ENCODE measurements at regions not wholly inside any gene's neighbourhood (a gene's known extent, or its start where the extent isn't known, plus 50 kb on each side); places are given as distances from the start of the nearest gene placed in this dataset.

DNA sequence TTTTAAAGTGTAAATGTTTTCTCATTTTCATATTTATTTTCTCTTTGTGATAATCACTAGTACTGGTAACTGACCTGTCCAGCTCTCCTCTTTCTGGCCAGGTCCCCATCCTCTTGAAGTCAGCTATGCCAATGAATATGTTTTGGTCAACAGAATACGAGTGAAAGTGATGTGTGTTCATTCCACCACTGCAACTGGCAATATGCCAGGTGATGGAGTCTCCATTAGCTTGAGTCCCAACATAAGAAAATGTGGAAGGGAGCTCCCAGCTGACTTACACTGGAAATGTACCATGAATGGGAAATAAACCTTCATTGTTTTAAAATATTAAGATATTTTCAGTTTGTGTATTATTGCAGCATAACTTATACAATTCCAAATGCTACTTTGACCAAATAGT is 75.8 kb downstream of the CCDC34 start:
- no peak for DNase-seq

DNA sequence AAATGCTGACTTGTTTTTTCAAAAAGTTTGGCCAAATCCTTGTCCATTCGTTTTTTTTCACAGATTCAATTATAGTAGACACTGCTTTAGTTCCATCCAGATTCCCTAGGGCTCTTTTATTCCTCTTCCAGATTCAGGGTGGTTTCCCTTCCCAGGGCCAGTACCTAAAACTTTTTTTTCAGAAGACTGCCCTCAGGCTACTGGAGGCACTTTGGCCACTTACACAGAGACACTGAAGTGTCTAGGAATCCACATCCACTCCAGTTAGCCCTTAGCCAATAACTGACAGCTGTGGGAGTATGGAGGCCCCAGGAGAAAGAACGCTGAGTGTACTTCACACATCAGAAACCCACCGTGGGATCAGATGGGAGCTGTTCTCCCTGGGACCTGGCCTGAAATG is 77.3 kb downstream of the CCDC34 start:
- DNase-seq, result no peak

DNA sequence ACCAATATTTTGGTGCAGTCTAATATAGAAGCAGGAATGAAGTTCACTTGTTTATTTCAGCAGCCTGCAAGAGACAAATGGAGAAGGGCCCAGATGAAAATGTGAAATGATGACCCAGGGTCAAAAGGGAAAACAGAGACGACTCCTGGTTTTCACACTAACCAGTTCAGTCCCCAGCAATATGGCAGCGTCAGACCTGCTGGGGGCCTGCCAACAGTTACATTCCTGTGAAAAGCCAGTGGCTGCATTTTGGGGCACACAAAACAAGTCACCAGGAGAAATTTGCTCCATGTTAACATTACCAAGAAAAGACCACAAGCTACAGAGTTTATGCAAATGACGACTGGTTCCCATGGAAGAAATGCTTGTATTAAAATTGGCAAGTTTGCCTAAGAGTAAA is 80.2 kb downstream of the CCDC34 start:
- no peak for DNase-seq

DNA sequence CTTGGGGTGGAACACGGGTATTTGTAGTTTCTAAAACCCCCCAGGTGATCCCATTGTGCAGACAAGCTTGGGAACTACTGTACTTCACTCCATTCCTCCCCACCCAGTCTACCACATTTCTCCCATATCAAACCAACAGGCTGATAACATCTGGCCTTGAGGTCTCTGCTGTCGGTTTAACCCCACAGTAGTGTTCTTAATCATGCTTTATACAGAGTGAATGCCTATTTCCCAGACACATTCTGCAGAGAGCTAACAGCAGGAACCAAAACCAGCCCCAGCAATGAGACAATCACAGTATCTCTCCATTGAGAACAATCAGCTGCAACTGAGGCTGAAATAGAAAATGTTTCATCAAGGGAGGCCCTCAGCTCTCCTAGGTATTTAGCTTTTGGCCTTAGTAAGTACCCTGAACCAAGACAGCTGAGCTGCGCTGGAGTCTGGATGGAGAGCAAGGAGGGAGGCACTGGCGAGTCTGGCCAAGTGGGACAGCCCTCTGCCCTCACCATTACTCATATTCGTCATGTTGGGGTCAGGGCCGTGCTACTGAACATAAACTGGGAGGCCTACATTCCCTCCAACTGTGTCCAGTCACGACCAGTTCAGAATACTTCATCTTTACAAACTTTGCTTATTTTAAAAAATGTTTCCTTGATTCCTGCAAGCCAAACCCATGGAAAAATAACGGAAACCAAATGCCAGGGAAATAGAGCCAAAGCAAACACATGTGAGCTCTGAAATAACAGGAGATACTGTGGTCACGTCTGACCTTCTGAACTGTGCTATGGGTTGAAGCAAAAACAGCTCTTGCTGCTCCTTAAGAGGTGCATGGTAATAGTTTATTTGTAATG is 81.0 kb downstream of the CCDC34 start:
- peak; percentile 57 for DNase-seq

DNA sequence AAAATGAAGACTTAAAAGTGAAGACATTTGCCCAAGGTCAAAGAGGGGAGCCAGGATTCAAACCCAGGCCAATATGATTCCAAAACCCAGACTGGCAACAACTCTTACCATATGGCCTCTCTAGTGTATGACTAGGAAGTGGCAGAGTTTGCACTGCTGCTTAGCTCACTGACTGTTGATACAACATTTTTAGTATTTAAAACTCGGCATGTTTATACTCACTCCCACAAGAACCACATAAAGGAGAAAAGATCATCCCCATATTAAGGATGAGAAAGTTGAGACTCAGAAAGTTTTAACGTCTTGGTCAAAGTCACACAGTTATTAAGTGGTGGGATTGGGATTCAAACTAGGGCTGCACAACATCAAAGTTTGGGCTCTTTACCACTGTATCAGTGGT is 81.7 kb downstream of the CCDC34 start:
- DNase-seq, result no peak

DNA sequence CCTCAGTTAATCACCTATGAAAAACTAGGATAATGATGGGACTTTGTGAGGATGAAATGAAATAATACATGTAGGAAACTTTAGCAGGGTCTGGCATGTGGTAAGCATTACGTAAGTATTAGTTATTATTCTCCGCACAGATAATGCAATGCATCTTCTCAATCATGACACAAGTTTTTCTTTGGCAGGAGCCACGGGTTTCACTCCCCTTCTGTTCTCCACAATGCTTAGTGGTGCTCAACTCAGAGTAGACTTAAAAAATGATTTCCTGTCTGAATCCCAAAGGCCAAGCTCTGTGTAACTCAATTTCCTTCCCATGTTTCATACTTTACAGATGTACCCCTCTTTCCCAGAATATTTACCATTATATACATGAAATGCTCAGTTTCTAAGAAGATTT is 82.9 kb downstream of the CCDC34 start:
- peak; percentile 96 for DNase-seq

DNA sequence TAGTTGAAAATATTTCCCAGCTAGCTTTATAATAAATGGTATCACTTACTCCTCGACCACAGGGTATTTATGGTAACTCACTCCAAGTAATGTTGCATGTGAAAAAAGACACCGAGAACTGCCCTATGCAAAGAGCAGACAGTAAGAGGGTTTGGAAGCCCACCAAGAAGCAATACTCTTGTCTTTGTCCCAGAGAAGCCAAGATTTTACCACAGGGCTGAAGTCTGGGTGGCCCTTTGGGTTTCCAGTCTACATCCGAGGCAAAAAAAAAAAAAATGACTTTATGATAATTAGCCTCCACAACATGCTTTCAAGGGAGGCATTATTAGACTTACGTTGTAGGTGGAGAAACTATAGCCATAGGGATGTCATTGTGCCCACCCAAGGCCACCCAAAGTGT is 83.6 kb downstream of the CCDC34 start:
- no peak for DNase-seq

DNA sequence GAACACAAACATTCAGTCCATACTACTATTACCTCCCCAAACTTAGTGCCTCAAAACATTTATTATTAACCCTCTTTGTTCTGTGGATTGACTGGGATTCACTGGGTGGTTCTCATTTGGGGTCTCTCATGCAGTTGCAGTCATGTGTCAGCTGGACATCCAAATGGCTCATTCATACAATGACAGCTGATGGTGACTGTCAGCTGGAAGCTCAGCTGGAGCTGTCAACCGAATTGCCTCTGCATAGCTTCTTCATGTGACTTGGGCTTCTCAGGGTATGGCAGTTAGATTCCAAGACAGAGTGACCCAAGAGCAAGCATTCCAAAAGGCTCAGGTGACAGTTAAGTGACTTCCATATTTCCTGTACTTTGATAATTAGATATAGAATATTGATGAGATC is 85.2 kb downstream of the CCDC34 start:
- DNase-seq, result no peak

DNA sequence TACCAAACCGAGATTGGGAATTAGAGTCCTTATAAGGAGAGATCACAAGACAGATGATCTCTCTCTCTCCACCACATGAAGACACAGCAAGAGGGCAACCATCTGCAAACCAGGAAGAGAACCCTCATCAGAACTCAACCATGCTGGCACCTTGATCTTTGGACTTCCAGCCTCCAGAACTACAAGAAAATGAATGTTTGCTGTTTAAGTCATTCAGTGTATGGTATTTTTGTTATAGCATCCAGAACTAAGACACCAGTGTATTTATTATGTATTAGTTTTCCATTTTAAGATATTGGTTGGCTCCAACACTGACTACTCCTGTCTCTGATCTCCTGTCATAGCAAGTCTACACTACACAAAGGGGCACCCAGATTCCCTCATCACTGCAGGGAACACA is 86.9 kb downstream of the CCDC34 start:
- no peak for DNase-seq

DNA sequence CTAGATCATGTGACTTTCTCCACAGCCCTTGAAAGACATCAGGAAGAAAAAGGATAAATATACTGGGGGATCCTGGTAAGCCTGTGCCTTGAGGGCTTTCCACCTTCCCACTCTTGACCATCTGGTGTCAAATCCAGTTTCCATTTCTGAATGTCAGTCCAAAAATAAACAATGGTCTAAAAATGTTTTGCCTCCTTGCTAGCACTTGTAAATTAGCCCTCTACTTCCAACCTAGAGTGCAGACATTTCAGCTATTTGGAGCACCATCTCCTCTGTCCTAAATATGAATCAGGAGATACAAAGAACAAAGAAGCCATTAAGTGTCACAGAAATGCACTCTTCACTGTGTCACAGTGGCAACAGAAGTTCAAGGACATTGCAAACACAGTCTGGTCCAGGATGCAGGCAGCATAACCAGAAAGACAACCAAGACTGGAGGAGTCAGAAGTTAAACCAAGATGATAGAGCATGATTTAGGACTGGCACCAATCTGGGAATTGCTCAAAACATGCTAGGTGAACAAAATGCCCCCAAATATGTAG is 88.1 kb downstream of the CCDC34 start:
- no peak for DNase-seq

DNA sequence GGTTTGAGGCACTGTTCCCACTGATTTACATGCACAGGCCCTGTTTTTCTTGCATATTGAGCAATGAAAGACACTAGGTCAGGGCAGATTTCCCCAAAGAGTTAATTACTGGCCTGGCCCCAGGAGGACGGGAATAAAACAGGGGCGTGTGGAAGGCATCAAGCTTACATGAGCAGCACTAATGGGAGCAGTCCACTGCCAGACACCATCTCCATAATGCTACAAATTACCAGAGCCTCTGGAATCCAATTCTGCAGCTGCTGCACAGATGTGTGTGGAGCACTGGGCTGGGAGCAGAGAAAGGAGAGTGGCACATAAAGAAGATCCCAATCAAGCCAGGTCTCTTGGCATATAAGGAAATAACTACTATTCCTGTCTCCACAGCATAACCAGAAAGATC is 96.9 kb downstream of the CCDC34 start:
- peak; percentile 65 for DNase-seq

DNA sequence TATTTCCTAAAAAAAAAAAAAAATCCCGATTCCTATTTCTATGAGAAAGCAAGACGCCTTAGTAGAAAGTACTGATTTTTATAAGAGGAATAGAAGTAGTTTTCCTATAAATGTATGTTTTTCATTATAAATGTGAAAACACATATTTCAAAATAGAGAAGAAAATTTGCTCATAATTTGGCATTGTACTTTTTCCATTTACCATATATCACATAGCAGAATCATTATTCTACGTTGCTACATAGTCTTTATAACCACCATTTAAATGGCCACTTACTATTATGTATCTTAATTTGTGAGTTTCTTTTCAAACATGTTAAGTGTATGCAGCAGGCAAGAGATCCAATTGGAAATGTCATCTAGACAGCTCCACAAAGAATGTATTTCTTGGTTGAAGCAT is 99.0 kb downstream of the CCDC34 start:
- peak; percentile 61 for DNase-seq

DNA sequence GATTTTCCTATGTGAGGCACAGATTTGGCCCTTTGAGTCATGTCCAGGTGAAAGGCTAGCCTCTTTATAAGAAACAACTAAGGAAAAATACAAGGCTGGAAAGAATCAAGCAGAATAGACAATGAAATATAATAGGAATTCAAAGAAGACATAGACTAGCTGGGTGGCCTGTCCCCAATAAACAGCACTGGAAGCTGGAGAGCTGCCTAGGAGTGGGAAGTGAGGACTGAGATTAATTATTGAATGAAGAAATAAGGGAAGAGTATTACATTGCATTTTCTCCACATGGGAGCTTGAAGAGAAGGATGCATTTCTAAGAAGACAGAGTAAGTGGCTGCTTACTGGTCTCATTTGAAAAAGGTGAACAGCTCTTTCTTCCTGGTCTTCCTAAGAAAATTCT is 100.0 kb downstream of the CCDC34 start:
- peak; percentile 82 for DNase-seq

DNA sequence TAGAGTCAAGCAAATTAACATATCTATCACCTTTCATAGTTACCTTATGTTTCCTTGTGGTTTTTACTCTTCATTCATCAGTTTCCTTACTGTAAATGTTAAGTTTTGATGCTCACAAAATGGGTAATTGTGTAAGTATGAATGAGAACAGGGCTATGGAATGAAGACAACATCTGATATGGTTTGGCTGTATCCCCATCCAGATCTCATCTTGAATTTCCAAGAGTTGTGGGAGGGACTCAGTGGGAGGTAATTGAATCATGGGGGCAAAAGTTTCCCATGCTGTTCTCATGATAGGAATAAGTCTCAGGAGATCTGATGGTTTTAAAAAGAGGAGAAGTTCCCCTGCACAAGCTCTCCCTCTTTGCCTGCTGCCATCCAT is 107.6 kb downstream of the CCDC34 start:
- DNase-seq, result peak; percentile 67

DNA sequence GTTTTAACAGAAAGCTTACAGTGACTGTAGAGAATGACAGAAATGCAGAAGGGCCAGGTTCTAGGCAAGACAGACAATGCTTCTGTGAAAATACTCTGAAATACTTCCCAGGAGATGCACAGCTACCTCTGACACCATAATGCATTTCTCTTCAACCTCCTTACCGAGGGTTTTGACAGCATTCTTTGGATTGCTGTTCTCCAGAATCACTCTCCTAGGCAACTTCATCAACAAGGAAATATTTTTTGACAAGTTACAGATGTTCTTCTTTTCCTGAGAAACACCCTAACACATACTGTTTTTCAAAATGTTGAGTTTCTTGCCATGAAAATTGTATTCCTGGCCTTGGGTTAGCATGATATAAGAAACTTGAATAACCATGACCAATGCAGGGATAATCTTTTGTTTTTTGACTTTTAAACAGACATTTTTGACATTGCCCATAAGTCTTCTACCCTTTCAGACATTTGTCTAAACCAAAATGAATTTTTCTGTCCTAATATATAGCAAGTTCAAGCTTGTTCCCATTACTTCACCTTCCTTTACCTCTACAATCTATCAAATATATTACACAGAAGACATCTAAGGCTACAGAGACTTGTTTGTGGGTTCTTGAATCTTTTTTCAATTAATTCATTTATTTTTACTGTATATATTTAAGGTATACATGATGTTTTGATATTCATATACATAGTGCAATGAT is 108.1 kb downstream of the CCDC34 start:
- peak; percentile 77 for DNase-seq

DNA sequence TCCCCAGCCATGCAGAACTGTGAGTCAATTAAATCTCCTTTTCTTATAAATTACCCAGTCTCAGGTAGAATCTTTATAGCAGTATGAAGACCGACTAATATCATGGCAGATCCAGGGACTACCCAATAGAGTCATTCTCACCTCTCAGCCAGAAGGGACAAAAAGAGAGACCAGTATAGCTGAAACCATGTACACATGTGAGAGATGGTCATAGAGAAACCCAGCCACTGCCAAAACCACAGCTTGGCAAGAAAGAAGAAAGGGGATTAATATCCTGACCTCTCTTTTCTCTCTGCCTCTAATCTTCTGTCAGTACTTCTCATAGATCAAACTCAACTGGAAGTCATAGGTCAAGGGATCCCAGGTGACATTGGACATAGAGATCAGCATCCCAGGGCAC is 109.8 kb downstream of the CCDC34 start:
- no peak for DNase-seq

DNA sequence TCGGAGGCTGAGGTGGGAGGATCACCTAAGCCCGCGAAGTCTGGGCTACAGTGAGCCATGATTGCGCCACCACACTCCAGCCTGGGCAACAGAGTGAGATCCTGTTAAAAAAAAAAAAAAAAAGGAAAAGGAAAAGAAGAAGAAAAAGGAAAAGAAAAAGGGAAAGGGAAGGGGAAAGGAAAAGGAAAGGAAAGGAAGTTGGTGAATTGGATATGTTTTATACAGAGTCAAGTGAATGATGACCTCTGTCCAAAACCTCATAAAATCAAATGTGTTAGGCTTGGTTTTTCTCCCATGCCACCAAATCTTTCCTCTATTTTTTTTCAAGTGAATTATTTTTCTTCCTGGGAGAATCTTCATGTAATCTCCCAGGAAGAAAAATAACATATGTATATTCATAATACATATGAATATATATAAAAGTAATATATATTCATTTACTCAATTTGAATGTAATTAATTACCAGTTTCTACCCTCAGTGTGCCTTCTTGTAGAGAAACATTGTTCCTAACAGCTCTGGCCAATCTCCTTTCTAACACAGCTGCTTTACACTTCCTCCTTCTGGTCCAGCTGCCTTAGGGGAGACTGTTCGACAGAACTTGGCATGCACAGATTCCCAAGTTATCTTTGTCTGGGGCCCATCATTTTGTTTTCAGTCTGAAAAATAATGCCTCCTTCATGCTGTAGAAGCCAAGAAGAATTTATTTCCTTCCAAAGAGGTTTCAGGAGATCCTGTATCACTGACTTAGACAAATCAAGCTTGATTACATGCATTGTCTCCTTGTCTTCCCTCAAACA is 111.9 kb downstream of the CCDC34 start:
- peak; percentile 30 for DNase-seq

DNA sequence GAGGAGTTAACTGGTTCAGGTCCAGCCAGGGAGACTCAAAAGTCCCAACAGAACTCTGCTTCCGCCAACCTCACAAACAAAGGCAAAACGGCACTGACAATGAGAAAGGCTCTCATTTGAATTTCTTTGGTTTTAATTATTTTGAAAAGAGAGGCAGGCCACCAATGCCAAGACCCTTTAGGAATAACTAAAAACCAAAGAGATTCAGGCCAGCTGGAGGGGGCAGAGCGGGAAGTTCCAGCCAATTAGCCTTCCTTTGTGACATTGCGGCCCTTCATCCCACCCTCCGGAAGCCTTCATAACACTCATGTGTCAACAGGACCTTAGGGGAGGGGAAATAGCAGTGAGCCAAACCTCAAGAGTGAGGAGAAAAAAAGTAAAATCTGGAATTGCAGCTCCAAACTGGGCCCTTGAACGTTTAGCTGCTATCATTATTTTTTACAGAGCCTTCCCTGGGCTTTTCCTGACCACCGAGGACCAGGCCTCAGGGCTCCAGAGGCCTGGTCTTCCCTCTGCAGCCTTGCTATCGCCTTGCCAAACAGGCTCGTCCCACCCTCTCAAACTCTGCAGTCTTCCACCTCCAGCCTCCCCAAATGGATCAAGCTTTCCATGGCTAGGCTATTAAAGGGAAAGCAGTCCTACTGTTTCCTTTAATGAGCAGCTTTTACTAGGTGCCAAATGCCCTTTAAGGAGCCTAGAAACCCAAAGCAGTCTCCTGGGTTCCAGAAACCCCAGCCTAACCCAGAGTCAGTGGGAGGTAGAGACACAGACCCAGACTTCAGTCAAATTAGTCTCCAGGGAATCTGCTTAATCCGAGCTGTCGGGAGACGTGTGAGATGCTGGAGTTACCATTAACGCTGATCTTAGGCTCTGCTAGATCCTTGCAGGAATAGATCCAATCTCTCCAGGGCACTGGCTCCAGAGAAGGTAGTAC is 114.2 kb downstream of the CCDC34 start:
- DNase-seq, result peak; percentile 28

DNA sequence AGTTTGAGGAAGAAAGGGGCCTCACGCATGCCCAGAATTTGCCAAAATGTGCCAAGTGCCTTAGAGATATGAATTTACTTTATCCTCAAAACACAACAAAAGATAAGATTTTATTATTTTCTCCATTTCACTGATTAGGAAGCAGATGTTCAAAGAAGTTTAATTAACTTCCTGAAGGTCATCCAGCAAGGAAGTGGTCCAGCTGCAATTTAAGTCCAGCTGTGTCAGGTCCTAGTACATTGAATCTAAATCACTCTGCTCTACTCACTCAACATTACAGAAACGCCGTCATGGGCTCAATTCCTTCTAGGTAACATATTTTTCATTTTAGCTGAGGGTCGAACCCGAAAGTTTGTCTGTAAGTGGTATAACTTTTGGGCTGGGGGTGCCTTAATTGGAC is 115.4 kb downstream of the CCDC34 start:
- no peak for DNase-seq

DNA sequence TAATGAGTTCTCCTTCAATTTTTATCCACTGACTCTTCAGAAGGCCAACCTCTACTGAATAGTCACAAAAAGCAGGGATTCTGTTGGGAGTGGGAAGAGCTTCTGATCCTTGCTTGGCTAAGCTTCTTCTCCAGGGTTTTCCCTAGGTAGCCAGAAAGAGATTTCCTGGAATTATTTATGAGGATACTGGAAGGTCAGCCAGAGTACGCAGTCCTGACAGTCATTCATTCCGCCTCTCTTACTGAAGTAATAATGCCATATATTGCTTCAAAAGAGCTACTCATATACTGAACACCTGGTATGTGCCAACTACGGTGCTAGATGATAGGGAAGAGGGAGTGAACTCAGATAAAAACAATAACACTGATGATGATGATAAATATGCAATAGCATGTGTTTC is 116.1 kb downstream of the CCDC34 start:
- DNase-seq, result peak; percentile 61

DNA sequence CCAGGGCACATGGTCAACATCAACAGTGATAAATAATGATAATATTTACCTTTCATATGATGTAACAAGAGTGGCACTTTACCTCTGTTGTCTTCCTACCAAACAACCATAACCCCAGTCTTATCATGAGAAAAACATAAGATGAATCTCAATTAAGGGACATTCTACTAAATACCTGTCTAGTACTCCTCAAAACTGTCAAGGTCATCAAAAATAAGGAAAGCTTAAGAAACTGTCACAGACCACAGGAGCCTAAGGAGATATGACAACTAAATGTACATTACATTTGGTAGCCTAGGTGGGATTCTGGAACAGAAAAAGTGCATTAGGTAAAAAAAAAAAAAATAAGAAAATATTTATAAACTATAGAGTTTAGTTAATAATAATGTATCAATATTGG is 118.1 kb downstream of the CCDC34 start:
- no peak for DNase-seq

DNA sequence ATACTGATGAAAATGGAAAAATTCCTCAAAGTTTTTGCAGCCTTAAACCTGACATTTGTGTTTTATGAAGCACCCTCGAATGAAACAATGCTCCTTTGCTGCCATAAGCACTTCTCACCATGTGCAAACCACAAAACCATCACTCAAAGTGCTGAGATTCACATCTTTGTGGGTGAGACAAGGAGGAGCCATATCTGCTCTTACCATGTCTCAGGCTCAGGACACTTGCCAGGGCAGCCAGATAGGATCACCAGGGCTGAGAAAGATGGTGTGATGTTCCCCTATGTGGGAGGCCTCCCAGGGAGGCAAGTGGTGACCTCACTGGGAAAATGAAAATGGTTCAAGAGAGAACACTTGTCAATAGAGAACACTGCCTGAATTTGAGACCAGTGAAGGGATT is 120.4 kb downstream of the CCDC34 start:
- DNase-seq, result peak; percentile 92

Data from skin of body (tissue), 1 donor.